Embryonic facial prominence (tissue), 1 donor: ENCODE measurements at regions not wholly inside any gene's neighbourhood (a gene's known extent, or its start where the extent isn't known, plus 50 kb on each side); places are given as distances from the start of the nearest gene placed in this dataset.
"Not testable (repeated sequence)": the region's sequence is repeated elsewhere in the genome, so short reads cannot be mapped to it uniquely, and the experiment has no call there.

Experiments used
- DNase-seq: peaks from one replicate; pipeline ENCODE4 v3.0.0-alpha.2; 2016; ENCODE audit errors: extremely low spot score

- peak; percentile 17 for DNase-seq
These were observed 128.0 kb downstream of the ATP23 start for GRCh38 chr12:58069268-58069963.

- DNase-seq, result no peak
These were observed 130.6 kb downstream of the ATP23 start for GRCh38 chr12:58071994-58072393.

- DNase-seq, result no peak
These were observed 132.9 kb downstream of the ATP23 start for GRCh38 chr12:58074259-58074658.

GRCh38 chr12:58079806-58080205, 138.4 kb downstream of the ATP23 start:
- DNase-seq, result no peak

GRCh38 chr12:58081488-58081887, 140.1 kb downstream of the ATP23 start:
- DNase-seq, result no peak

GRCh38 chr12:58082996-58083395, 141.6 kb downstream of the ATP23 start:
- no peak for DNase-seq

GRCh38 chr12:58086006-58086405, 144.6 kb downstream of the ATP23 start:
- no peak for DNase-seq

GRCh38 chr12:58086930-58087329, 145.6 kb downstream of the ATP23 start:
- no peak for DNase-seq

- no peak for DNase-seq
These were observed 146.2 kb downstream of the ATP23 start for GRCh38 chr12:58087423-58088127.

- no peak for DNase-seq
These were observed 148.2 kb downstream of the ATP23 start for GRCh38 chr12:58089588-58089987.

GRCh38 chr12:58090685-58091084, 149.3 kb downstream of the ATP23 start:
- no peak for DNase-seq

- no peak for DNase-seq
These were observed 153.6 kb downstream of the ATP23 start for GRCh38 chr12:58095002-58095401.

- DNase-seq, result no peak
These were observed 156.4 kb downstream of the ATP23 start for GRCh38 chr12:58097741-58098140.

GRCh38 chr12:58099476-58099875, 158.1 kb downstream of the ATP23 start:
- no peak for DNase-seq

- peak; percentile 53 for DNase-seq
These were observed 163.0 kb downstream of the ATP23 start for GRCh38 chr12:58104351-58104755.

GRCh38 chr12:58105225-58106119, 164.1 kb downstream of the ATP23 start:
- no peak for DNase-seq

GRCh38 chr12:58106195-58106594, 164.8 kb downstream of the ATP23 start:
- DNase-seq, result no peak

GRCh38 chr12:58117201-58117600, 175.8 kb downstream of the ATP23 start:
- no peak for DNase-seq

- DNase-seq, result no peak
These were observed 176.3 kb downstream of the ATP23 start for GRCh38 chr12:58117667-58118066.

GRCh38 chr12:58125761-58126160, 184.4 kb downstream of the ATP23 start:
- DNase-seq, result not testable (repeated sequence)

GRCh38 chr12:58131986-58132755, 190.8 kb downstream of the ATP23 start:
- no peak for DNase-seq

- no peak for DNase-seq
These were observed 197.1 kb downstream of the ATP23 start for GRCh38 chr12:58138424-58138823.
